Stimulated activated CD8-positive, alpha-beta memory T cell treated with anti-CD3 and anti-CD28 coated beads, Interleukin-12 subunit alpha, Interleukin-12 subunit beta, amount 100 ng/mL, for 24 hours (primary cell): ENCODE measurements at regions not wholly inside any gene's neighbourhood (a gene's known extent, or its start where the extent isn't known, plus 50 kb on each side); places are given as distances from the start of the nearest gene placed in this dataset.
"Not testable (repeated sequence)": the region's sequence is repeated elsewhere in the genome, so short reads cannot be mapped to it uniquely, and the experiment has no call there.

Source experiments
- DNase-seq: peaks from one replicate; pipeline ENCODE4 v3.0.0-alpha.2; 2020; ENCODE audit errors: extremely low read depth

DNA sequence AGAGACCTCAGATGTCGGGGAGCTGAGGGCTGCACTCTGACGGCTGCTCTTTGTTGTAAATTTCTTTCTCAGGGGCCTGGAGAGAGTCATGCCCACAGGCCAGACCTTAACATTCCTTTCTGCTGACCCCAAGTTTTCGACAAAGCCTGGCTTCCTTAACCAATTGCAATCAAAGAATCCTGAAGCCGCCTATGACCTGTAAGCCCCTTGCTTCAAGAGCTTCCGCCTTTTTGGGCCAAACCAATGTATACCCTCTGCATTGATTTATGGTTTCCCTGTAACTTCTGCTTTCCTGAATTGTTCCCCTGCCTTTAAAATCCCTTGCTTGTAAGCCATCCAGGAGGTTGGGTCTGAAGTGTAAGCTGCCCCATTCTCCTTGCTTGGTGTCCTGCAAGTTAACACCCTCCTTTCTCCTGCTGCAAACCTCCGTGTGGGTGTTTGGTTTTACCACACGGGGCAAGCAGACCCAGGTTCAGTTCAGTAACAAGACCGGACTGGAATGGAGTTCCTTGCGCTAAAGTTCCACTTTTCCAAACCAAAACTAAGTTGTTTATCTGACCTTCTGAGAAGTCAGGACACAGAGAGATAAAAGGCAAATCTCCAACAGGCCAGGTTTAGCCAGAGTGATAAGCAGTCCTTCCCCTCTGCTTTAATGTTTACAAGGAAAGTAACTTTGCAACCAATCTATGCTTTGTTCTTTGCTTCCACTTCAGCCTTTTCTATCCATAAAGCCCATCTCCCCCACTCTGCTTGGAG lies 141.6 kb downstream of the KCNJ12 start:
- no peak for DNase-seq

GRCh38 chr17:21522755-21523336 lies 146.7 kb downstream of the KCNJ12 start:
- no peak for DNase-seq

DNA sequence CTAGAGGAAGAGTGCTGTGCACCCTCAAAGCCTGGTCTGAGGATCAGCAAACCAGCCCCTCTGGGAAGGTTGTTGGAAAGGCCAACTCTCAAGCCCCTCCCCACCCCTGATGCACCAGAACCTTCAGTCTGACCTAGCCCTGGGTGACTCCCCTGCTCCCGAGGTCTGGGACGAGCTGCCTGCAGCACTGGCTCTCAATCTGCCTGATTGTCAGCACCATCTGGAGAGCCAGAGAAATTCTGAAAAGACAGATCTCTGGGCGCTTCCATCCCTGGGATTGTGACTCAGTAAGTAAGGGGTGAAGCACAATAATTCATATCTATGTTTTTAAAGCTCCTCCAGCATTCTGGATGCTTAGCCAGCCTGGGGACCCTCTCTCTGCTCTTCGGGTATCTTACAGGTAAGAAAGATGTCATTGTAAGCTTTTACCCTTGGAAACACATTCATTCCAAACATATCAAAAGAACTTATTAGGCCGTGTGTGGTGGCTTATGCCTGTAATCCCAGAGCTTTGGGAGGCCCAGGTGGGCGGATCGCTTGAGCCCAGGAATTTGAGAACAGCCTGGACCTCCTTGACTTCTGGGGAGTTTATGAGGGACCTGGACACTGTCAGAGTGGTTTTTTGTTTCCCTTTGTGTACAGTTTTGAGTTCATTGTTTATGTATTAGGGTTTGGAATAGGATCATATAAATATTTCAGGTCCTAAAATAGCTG lies 147.5 kb downstream of the KCNJ12 start:
- no peak for DNase-seq

DNA sequence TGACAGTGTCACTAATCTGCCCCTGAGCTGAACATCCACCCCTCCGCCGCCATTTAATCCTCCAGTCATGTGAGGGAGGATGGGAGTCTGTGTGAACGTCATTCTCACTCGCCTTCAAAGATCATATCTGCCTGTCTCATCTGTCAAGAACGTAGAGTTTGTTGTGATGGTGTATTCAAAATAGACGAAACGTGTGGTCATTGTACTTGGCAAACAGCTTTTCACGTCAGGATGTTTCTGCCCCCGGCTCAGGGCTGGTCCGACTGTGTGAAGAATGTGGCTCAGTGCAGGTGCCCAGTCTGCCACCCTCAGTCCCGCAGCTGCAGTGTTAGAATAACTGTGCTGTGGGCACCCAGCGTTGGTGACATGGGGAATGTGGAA lies 148.0 kb downstream of the KCNJ12 start:
- DNase-seq, result no peak

DNA sequence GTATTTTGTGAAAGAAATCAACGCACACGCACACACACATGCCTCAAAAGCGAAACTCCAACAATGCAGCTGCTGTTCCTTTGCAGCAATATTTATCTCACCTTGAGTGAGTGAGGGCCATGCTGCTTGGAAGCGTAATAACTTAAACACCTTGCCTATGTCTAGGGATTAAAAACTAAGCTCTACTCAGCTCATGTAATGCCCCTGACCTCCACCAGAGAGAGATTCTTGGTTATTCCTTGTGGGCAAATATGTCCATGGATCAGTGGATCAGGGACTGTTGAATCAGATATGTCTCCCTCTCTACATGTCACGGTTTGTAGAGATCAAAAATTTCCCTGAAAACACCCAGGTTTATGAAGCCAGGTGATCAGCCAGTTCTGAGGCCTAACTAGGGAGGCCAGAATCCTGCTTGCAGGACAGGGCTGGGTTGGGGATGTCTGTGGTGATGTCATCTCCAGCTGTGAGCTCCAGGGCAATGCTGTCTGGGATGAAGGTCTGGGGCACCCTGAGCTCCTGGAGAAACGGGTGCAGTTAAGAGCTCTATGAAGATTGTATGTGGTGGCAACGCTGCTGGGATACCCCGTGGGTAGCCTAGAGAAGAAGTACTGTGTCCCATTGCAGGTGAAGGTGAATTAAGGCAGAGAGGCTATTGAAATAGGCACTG lies 149.4 kb downstream of the KCNJ12 start:
- no peak for DNase-seq

DNA sequence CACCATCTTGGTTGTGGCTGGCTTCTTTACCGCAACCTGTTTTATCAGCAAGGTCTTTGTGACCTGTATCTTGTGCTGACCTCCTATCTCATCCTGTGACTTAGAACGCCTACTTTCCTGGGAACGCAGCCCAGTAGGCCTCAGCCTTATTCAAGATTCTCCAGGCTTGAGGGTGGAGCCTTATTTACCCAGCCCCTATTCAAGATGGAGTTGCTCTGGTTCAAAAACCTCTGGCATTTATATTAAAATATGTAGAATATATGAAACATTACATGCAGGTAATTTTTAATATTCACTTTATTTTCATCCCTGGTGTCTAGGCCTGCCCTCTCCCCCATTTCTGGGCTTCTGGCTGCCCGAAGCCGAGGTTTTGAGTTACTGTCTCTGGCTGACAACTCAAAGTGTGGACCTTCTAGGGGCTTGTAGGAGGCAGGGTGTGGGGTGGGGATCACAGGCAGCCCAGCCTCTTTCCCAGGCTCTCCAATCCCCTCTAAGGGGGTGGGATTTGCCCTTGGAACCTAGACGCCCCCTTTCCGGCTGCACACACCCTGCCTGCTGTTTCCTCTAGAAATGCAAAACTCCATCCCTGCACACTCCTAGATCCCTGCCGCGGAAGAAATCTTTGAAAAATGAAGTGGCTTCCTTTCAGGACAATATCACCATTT lies 152.0 kb downstream of the KCNJ12 start:
- DNase-seq, result no peak

DNA sequence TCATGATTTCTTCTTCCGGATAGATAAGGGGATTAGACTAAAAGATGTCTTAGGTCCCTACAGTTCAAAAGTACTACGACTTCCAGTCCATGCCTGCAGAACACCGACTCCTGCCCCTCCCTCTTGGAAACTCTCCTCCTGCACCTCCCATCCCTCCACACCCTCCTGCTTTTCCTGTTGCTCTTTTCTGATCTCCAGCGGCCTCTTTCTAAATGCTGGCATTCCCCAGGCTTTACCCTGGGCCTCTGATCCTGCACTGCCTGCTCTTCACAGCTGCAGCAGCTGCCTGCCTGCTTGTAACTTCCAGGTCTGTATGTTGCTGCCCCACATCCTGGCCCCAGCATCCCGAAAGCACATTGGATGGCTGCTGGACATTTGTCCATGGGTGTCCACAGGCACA lies 154.2 kb downstream of the KCNJ12 start:
- DNase-seq, result no peak

- no peak for DNase-seq
These were observed 154.7 kb downstream of the KCNJ12 start for GRCh38 chr17:21530841-21531240.

DNA sequence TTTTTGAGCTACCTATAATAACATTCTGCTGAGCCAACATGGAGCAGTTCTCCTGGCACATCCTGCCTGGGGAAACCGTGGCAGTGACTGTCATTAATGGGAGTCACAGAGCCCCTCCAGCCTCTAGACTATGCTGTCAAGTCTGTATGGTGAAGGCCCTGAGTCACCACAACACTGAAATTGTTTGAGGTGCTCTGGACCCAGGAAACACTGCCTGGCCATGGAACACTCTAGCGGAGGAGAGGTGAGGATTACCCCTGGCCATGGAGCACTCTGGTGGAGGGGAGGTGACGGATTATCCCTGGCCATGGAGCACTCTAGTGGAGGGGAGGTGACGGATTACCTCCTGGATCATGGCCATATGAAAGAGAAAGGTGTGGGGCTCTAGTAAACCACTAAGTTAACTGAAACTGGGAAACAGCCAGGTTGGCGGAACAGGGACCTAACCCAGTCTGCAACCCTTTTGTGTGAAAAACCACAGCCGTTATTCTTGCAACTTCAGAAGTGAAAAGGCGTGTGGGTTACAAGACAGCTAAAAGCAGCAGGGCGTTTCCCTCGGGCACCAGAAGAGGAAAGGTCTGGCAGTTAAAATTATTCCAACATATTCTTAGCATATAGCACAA lies 156.7 kb downstream of the KCNJ12 start:
- DNase-seq, result no peak

- DNase-seq, result no peak
These were observed 156.5 kb upstream of the KCNJ18 start for GRCh38 chr17:21535686-21536375.

DNA sequence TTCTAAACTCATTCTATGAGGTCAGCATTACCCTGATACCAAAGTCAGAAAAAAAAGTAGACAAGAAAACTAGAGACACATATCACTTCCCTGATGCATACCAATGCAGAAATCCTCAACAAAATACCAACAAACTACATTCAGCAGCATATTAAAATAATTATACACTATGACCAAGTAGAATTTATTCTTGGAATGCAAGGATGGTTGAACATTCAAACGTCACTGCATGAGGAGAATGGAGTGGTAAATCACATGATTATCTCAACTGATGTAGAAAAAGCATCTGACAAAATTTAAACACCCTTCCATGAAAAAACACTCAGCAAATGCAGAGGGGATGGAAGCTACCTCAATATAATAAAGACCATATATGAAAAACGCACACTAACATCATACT lies 155.0 kb upstream of the KCNJ18 start:
- DNase-seq, result no peak

- DNase-seq, result no peak
These were observed 153.7 kb upstream of the KCNJ18 start for GRCh38 chr17:21538615-21539014.

- no peak for DNase-seq
These were observed 153.2 kb upstream of the KCNJ18 start for GRCh38 chr17:21539146-21539545.

GRCh38 chr17:21540502-21540901 lies 151.8 kb upstream of the KCNJ18 start:
- DNase-seq, result no peak

GRCh38 chr17:21542070-21542469 lies 150.3 kb upstream of the KCNJ18 start:
- DNase-seq, result no peak

- DNase-seq, result no peak
These were observed 149.3 kb upstream of the KCNJ18 start for GRCh38 chr17:21542991-21543390.

GRCh38 chr17:21545064-21545463 lies 147.3 kb upstream of the KCNJ18 start:
- no peak for DNase-seq

DNA sequence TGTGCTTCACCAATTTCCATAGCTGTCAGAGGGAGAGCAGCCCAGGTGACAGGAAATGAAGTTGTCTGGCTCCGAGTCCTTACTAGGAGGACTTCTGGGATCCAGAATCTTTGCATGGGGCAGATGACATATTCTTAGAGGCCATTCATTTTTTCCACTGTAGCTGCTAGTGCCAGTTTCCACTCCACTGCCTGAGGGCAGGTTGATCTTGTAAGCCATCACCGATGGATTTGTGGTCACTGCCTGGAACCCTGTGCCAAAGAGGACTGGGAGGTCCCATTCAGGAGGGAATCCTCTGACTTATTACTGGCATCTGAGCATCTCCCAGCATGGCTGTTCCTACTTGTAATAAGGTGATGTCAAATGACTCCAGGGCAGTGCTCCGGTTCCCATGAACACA lies 144.1 kb upstream of the KCNJ18 start:
- no peak for DNase-seq

DNA sequence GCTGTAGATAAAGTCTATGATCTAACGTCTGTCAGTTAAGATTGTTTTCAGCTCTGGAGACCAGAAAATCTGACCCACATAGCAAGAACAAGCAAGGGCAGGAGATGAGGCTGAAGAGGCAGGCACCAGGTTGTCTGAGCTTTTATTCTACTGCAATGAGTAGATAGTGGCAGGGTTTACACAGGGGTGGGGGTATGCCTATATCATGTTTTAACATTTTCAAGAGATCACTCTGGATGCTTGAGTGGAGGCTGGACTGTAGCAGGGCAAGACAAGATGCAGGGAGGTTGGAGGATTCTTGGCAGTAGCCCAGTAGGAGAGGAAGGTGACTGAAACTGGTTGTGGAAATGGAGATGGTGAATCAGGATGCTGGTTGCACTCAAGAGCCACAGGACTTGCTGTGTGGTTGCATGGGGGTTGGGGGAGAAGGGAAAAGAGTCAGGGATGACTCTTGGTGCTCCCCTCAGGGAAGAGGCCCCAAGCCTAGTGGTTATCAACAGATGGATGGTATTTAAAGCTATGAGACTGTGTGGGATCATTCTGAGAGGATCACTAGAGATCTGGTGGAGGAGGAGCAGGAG lies 143.1 kb upstream of the KCNJ18 start:
- no peak for DNase-seq

GRCh38 chr17:21550031-21550430 lies 142.3 kb upstream of the KCNJ18 start:
- DNase-seq, result not testable (repeated sequence)
